ENCODE measurements at regions not wholly inside any gene's neighbourhood (a gene's known extent, or its start where the extent isn't known, plus 50 kb on each side); places are given as distances from the start of the nearest gene placed in this dataset.

DNA sequence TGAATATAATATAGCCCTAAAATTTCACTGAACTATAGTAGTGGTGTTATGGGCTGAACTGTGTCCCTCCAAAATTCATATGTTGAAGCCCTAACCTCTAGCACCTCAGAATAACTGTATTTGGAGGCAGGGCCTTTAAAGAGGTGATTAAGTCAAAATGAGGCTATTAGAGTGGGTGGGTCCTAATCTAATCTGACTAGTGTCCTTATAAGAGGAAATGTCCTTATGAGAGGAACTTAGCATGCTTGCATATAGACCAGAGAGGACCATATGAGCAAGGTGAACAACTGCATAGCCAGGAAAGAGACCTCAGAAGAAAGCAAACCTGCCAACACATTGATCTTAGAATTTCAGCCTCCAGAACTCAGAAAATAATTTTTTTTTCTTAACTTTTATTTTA is 238.4 kb downstream of the ZEB2 start:
- no peak for DNase-seq

DNA sequence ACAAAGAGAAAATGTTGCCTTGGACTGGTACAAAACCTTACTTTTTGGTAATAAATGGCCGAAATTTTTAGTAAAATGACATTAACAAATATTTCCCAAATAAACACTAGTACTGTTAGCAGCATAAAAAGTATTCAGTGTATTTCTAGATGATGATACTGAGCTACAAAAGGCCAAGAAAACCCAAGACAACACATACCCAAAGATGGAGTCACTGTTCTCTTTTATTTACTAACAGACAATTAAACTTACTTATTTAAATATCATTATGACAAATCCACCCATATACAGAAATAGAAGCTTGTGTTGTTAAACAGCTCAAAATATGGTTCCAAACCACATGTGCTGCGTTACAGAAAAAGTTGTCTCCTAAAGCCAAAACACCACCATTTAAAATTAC is 239.9 kb downstream of the ZEB2 start:
- DNase-seq, result no peak

DNA sequence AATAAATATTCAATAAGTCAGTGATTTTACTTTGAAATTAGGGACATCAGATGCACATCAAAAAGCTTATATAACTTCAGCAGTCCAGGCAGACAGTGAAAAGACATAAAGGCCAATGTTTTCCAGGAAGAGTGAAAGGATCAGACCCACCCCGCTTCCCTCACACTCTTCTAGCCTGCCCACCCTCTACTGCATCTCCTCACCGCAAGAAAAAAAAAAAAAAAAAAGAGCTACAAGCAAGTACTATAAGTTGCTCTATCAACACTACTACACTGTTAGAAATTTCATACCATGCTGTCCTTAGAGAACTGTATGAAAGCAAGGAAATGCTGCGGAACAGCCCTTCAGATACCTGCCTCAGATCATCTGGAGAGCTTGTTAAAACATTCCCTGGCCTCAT is 240.8 kb downstream of the ZEB2 start:
- no peak for DNase-seq

DNA sequence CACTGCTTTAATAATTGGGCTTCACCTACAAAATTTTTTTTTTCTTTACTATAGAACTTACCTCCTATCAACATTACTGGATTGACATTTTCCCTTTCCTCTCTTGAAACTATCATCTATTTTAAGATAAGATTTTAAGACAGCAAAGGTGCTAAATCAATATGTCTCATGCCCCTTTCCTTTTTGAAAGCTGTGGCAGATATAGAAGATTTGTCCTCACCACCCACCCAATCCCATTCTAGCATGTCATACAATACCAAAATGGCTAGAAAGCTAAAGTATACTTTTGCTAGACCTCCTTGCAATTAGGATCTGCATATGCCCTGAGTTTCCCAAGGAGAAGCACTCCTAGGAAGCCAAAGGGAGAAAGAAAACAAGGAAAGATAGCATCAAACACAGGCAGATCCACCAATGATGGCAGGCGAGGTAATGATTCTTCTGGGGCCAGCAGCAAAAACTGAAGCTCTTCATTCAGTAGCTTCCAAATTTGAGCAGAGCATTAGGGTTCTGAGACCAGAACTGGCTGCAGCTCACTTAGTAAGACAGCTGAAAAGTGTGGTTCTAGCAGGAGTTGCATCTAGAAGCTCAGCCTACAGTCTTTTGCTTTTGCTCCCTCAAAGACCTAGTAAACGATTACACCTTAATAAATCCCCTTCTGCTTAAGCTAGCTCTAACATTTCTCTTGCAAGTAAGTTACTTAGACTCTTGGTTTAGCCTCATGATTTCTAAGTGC is 242.1 kb downstream of the ZEB2 start:
- DNase-seq, result no peak

DNA sequence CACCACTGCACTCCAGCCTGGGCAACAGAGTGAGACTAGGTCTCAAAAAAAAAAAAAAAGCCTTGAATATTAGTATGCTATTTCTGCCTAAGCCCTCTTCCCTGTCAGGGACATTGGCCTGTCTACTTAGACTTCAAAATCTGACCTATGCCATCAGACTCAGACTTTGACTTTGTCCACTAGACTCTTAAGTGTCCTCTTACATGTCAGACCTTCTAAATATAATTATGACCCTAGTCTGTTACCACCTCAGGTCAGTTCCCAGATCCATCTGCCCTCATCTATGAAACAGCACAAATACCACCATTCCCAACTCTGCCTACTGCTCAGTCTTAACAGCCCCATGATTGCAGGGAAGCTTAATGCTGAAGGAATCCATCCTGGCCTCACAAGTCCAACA is 244.6 kb downstream of the ZEB2 start:
- DNase-seq, result no peak

DNA sequence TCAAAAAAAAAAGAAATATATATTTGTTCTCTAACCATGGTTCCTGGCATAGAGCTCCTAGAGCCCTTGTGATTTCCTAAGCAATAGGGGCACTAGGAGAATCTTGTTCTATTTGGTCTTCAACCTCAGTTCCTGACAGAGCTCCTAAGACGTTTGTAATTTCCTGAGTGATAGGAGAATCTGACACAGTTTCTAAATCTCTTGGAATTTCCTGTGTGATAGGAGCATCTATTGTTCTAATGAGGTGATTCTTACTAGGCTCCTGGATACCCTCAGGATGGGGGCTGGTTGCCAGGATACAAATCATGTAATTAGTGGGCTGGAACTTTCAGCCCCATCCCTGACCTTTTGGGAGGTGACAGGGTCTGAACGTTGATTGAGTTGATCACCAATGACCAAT is 245.8 kb downstream of the ZEB2 start:
- DNase-seq, result no peak

DNA sequence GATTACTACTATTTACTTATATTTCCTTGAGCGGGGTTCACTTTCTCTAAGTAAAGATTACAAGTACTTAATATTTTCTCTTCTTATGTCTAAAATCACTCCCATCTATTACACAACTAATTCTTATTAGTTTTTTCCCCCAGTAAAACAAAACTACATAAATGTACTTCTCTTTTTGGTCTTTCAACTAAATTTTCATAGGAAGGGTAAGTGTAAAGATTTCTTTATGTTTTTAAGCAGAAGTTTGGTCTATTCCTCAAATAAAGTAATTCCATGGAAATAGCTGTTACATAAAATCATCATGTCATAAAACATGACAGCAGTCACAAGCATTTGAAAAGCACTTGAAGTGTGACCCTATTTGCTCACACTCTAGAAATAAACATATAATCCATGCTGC is 249.0 kb downstream of the ZEB2 start:
- no peak for DNase-seq

DNA sequence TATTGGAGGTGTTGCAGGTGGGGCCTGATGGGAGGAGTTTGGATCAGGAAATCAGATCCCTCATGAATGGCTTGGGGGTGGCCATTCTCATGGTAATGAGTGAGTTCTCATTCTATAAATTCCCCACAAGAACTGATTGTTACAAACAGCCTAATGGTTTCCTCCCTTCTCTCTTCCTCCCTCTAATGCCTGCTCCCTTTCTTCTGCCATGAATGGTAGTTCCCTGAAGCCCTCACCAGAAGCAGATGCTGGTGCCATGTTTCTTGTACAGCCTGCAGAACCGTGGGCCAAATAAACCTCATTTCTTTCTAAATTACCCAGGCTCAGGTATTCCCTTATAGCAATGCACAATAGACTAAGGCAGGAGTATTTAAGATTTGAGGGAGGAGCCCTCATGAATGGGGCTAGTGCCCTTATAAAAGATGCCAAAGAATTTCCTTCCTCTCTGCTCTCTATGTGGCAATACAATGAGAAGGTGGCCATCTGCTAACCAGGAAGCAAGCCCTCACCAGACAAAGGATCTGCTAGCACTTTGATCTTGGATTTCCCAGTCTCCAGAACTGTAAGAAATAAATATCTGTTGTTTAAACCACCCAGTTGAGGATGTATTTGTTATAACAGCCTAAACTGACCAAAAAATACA is 251.8 kb downstream of the ZEB2 start:
- no peak for DNase-seq

DNA sequence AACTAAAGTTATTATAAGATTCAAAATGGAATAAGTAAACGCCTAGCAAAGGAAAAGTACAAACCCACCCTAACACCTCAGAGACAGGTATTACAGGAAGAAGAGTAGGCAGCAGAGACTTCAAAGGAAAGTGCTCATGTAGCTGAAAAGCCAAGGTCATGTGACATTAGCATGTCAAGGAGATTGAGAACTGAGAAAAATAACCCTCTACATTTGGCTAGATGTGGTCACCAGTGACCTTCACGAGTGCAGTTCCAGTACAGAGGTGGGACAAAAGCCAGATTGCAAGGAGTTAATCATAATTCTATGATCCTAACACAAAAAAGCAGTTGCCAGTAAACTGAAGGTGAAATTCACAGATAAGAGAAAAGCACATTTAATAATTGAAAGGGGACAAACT is 252.7 kb downstream of the ZEB2 start:
- no peak for DNase-seq

DNA sequence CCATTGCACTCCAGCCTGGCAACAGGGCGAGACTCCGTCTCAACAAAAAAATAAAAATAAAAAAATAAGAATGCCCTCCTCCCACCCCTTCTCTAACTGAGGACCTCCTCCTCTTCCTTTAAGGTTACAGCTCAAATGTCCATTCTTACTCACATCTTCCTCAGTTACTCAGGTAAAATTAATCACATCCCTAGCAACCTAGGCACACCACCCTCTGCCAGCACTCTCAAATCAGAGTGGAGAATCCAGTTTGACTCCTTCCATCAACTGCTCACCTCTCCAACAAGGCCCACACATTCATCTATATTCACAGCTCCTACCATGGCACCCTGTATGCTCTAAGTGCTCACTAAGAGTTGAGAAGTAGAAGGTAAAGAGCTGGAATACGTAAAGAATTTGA is 254.3 kb downstream of the ZEB2 start:
- DNase-seq, result no peak

DNA sequence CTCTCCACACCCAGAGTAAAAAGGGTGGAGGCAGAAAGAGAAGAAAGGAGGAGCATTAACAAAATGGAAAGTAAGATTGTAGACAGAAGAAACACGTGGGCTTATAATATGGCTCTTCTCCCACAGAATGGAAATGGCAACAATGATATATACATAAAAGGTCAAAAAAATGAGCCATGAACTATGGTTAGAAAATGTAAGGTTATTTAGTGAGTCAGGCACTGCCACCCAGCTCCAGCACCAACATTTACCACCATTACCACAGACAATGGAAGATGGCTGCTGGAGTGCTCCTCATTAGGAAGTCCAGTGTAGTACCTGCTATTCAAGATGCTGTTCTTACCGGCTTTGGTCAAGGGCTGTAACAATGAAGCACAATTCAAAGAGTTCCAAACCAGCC is 258.0 kb downstream of the ZEB2 start:
- no peak for DNase-seq

DNA sequence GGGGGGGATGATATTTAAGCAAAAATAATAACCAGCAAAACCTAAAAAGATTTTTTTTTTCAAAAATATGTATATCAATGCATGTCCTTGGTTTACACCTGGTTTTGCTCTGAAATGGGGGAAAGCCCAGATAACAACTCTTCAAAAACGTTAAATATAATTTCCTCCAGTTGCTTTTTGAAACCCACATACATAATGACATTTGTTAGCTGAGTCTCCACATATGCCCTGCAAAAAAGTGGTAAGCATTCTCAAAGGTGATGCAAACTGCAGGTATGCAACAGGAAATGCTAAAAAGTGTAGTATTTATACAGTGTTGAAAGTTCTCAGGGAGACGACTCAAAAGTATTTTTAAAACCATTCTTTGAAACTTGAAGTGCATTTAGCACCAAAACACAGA is 258.6 kb downstream of the ZEB2 start:
- no peak for DNase-seq

DNA sequence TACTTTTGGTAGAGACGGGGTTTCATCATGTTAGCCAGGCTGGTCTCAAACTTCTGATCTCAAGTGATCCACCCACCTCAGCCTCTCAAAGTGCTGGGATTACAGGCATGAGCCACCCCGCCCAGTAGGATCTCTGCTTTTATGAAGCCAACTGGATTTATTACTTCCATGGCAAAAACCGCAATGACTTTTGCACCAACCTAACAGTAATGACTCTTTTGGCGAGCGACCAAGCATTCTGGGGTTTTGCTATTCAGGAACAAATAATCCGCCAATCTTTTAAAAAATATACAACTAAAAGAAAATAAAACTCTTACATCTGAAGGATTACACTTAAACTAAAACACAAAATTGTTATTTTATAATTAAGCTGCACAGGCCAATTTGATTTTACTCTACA is 260.6 kb downstream of the ZEB2 start:
- DNase-seq, result no peak

DNA sequence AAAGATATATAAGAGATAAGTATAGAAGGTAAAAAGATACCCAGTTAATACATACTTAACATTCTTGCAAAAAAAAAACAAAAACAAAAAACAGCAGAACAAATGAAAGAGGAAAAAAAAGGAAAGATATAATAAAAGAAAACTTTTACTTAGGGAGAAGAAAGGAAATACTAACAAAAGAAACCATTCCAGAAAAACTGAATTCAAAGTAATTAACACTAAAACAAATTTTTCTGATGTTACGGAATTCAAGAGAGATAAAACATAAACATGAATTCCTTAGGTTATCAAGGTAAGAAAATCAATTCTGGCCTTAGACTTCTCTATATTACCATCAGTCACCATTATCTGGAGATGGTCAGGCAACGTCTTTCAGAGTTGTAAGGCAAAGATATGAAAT is 261.8 kb downstream of the ZEB2 start:
- DNase-seq, result no peak

DNA sequence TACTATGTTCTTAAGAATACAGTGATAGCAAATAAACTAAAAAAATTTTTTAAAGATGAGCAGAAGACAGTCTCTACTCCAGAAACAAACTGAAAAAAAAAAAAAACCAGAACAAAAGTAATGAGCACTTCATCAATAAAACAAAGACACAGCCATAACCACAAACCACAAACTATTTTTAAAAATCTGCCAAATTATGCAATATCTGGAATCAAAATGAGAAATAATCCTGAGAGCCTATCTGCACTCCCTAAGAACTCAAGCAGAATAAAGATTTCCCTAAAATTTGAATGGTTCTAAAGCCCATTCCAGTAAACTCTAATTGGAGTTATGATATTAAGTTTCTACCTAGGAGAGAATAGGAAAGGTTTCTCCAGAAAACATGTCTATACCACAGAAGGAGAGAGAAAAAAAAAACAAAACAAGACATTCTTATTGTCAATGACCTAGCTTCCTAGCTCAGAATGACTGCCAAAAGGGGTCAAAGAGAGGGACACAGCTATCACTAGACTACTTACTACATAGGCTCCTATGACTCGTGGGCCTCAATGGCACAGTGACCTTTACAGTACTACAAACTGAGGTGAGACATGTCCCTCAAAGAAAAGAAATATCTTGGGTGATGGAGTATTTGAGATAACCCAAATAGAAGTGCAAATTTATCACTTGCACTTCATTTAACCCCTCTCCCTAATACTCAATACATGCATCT is 262.8 kb downstream of the ZEB2 start:
- DNase-seq, result no peak

DNA sequence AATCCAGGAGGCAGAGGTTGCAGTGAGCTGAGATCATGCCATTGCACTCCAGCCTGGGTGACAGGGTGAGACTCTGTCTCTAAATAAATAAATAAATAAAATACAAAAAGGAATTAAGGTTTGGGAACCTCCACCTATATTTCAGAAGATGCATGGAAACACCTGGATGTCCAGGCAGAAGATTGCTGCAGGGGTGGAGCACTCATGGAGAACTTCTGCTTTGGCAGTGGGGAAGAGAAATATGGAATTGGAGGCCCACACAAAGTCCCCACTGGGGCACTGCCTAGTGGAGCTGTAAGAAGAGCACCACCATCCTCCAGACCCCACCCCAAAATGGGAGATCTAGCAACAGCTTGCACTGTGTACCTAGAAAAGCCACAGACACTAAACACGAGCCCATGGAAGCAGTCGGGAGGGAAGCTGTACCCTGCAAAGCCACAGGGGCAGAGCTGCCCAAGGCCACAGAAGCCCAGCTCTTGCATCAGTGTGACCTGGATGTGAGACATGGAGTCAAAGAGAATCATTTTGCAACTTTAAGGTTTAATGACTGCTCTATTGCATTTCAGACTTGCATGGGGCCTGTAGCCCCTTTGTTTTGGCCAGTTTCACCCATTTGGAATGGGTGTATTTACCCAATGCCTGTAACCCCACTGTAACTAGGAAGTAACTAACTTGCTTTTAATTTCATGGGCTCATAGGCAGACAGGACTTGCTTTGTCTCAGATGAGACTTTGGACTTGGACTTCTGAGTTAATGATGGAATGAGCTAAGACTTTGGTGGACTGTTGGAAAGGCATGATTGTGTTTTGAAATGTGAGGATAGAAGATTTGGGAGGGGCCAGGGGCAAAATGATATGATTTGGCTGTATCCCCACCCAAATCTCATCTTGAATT is 265.3 kb downstream of the ZEB2 start:
- DNase-seq, result no peak

DNA sequence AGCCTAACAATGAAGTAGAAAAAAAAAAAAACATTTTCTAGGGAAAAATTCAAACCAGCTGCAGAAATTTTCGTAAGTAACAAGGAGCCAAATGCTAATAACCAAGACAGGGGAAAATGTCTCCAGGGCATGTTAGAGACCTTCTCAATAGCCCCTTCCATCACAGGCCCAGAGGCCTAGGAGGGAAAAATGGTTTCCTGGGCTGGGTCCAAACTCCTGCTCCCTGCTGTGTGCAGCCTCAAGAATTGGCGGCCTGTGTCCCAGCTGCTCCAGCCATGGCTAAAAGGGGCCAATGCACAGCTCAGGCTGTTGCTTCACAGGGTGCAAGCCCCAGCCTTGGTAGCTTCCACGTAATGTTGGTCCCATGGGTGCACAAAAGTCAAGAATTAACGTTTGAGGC is 266.2 kb downstream of the ZEB2 start:
- DNase-seq, result no peak

DNA sequence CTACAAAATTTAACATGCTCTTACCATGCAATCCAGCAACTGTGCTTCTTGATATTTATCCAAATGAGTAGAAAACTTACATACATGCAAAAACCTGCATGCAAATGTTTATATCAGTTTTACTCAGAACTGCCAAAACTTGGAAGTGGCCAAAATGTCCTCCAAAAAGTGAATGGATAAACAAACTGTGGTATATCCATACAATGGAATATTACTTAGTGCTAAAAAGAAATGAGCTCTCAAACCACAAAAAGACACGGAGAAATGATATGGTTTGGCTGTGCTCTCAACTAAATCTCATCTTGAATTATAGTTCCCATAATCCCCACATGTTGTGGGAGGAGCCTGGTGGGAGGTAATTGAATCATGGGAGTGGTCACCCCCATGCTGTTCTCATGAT is 267.2 kb downstream of the ZEB2 start:
- DNase-seq, result no peak

DNA sequence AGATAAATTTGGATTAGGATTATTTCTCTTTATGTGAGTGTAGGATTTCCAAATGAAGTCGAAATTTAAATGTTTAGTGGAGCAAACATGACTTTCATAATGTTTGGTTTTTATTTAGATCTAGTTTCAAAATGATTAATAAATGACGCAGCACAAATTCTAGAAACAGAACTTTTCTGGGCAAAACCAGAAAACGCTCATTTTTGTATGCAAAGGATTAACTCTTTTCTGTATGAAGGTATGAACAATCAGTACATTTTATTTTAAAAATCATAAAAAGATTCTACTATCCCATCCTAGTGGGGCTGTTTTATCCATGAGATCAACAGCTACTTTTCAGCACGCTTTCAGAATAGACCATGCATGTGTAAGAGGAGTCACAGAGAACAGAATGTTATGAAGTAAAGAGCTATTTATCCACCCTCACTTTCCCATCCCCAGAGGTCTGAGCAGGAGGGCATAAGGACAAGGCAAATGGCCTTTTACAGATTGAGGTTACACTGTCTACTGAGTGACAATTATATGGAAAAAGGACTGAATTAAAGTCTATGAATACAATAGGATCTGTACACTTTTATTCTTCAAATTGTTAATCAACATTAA is 270.8 kb downstream of the ZEB2 start:
- DNase-seq, result no peak

DNA sequence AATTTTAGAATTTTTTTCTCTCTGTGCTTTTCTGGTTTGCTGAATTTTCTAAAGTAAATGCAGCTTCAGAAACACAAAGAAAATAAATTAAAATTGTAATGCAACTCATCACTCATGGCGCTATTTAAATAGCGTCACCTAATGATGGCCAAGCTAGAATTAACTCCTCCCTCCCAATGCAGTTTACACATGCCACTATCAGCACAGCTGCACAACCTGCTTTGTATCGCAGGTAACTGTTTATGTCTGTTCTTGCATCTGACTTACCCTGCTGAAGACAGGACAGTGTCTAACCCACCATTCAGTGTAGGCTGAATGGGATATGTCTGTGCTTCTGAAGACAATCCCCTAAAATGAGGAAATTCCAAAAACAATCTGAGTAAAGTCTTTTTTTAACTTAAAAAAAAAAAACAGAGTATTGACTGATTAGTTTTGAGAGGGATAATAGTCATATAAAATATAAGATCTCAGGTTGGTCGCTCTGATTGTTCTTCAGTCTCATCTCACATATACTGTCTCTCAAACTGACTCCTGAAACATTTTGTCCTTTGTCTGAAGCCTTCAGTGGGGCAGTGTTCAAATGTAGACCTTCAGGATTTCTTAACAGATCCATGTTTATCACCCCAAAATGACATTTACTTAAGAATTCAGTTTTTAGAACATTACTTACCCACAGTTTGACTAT is 271.4 kb downstream of the ZEB2 start:
- DNase-seq, result no peak

DNA sequence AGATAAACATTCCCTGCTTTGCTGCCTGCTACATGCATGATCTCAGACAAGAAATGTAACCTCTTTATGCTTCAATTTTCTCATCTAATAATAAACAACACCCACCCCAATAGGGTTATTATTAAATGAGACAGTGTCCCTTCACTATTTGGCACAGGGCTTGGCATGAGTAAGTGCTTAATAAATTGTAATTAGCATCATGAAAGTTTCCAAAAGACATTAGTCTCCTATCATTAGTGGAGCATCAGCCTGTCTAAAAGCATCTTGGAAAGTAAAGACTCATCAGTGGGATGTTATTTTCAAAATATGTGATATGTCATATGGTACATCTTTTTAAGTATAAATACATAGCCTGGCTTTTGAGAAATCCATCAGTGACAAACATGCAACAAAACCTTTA is 275.0 kb downstream of the ZEB2 start:
- no peak for DNase-seq
